CD4-positive, alpha-beta T cell (primary cell): ENCODE measurements at regions not wholly inside any gene's neighbourhood (a gene's known extent, or its start where the extent isn't known, plus 50 kb on each side); places are given as distances from the start of the nearest gene placed in this dataset.

Experiments
- ATAC-seq: fragments of 200-7000 bp; cut with Tn5 transposase; one replicate; pipeline ENCODE4 v1.10.0; 2022; ENCODE audit warnings: mild to moderate bottlenecking; ENCODE audit not compliant: poor library complexity
- CTCF ChIA-PET: fragments of 350-600 bp; sonication (Branson Sonifier 250); formaldehyde crosslinking; loops from one replicate; lab custom pipeline; 2021; ENCODE audit warnings: antibody characterized with exemption, inconsistent platforms; lab: Charles Lee
- POLR2A ChIA-PET: fragments of 350-600 bp; sonication (Branson Sonifier 250); formaldehyde crosslinking; loops from one replicate; lab custom pipeline; 2021; ENCODE audit warnings: antibody characterized with exemption, inconsistent platforms; lab: Charles Lee
- DNase-seq, 14 experiments: peaks; one replicate each; pipeline ENCODE4 v3.0.0-alpha.2; 2013 to 2020; ENCODE audit warnings: mixed read lengths in 2 of 14
- H3K27ac ChIP-seq, 2 donors: one replicate each; pipeline versions ENCODE4 v1.5.1 to v1.7.0; 2013; ENCODE audit warnings: low read length in 2 of 2, low read depth in 1 of 2, mild to moderate bottlenecking in 1 of 2
- H3K27me3 ChIP-seq, 2 experiments: 1 replicate in 1 of 2; 2 replicates in 1 of 2; pipeline versions ENCODE4 v1.6.1 to v1.7.0; 2013; ENCODE audit warnings: low read length in 2 of 2, control low read depth in 1 of 2, mild to moderate bottlenecking in 1 of 2, moderate library complexity in 1 of 2; ENCODE audit not compliant: insufficient read depth in 2 of 2, control insufficient read depth in 1 of 2
- H3K36me3 ChIP-seq: one replicate; pipeline ENCODE4 v1.6.1; 2013; ENCODE audit warnings: low read length, control low read depth; ENCODE audit not compliant: insufficient read depth
- H3K4me1 ChIP-seq: one replicate; pipeline ENCODE4 v1.6.1; 2013; ENCODE audit warnings: low read length, control low read depth; ENCODE audit not compliant: insufficient read depth
- H3K4me3 ChIP-seq: one replicate; pipeline ENCODE4 v1.5.1; 2013; ENCODE audit warnings: mild to moderate bottlenecking, low read length, moderate library complexity
- H3K9me3 ChIP-seq, 2 experiments: 1 replicate in 1 of 2; 2 replicates in 1 of 2; pipeline versions ENCODE4 v1.6.1 to v1.7.0; 2013; ENCODE audit warnings: low read length in 2 of 2, mild to moderate bottlenecking in 2 of 2, control low read depth in 1 of 2, moderate library complexity in 1 of 2; ENCODE audit not compliant: control insufficient read depth in 1 of 2, insufficient read depth in 1 of 2
- H3K27ac Mint-ChIP-seq: one replicate; pipeline ENCODE4 v1.8.0; 2020; ENCODE audit warnings: mixed read lengths
- H3K27me3 Mint-ChIP-seq: one replicate; pipeline ENCODE4 v1.8.0; 2021; ENCODE audit warnings: mixed read lengths
- H3K36me3 Mint-ChIP-seq: one replicate; pipeline ENCODE4 v1.8.0; 2021; ENCODE audit warnings: low read depth, mixed read lengths
- H3K4me1 Mint-ChIP-seq: one replicate; pipeline ENCODE4 v1.8.0; 2021; ENCODE audit warnings: low read depth, mixed read lengths
- H3K4me3 Mint-ChIP-seq: one replicate; pipeline ENCODE4 v1.8.0; 2020; ENCODE audit warnings: mild to moderate bottlenecking, mixed read lengths
- H3K9me3 Mint-ChIP-seq: one replicate; pipeline ENCODE4 v1.8.0; 2020; ENCODE audit warnings: mixed read lengths
- CTCF ChIP-seq: fragments of 200-600 bp; IDR thresholded peaks from one replicate; pipeline ENCODE4 v1.8.0; 2022; ENCODE audit warnings: antibody characterized with exemption, mild to moderate bottlenecking
- intact Hi-C, 2 experiments: fragments of 100-400 bp; cut with DNase I in 1 of 2; cut with micrococcal nuclease in 1 of 2; formaldehyde crosslinking; loops; one replicate each; pipeline versions ENCODE4 v1.15.1 to v1.9.0; 2023 to 2025; cut with DNase I, micrococcal nuclease

GRCh38 chr22:47282366-47282765 is 519.9 kb downstream of the TBC1D22A start:
- Mint-ChIP-seq H3K36me3 (no peaks in the 10 kb centered on the region), H3K27ac (no peak overlapping the region), H3K4me3 (no peak overlapping the region), H3K27me3 (no peaks in the 10 kb centered on the region), H3K9me3 (no peaks in the 10 kb centered on the region), H3K4me1 (no peaks in the 10 kb centered on the region)
- no peak for TF ChIP-seq CTCF
- POLR2A ChIA-PET, result no interaction called here
- H3K4me3 ChIP-seq, result no peak overlapping the region
- no peaks in the 10 kb centered on the region for H3K4me1 ChIP-seq
- H3K27ac ChIP-seq, result no peak overlapping the region
- ATAC-seq (no peak), DNase-seq (no peak)
- CTCF ChIA-PET, result no interaction called here
- H3K27me3 ChIP-seq, result peaks cover 0 to 2% of the 10 kb centered on the region in 2 experiments
- H3K9me3 ChIP-seq, result peaks cover 0 to 13% of the 10 kb centered on the region in 2 experiments
- intact Hi-C loops, result no loop called here
- no peaks in the 10 kb centered on the region for H3K36me3 ChIP-seq

- no peak for DNase-seq
- Histone ChIP-seq H3K36me3 (no peaks in the 10 kb centered on the region), H3K4me3 (no peak overlapping the region), H3K4me1 (no peaks in the 10 kb centered on the region), H3K27ac (no peak overlapping the region), H3K27me3 (peaks cover 0 to 2% of the 10 kb centered on the region in 2 experiments), H3K9me3 (peaks cover 0 to 13% of the 10 kb centered on the region in 2 experiments)
- Mint-ChIP-seq H3K9me3 (no peaks in the 10 kb centered on the region), H3K36me3 (no peaks in the 10 kb centered on the region), H3K27ac (no peak overlapping the region), H3K4me3 (no peak overlapping the region), H3K27me3 (no peaks in the 10 kb centered on the region), H3K4me1 (no peaks in the 10 kb centered on the region)
- intact Hi-C loops, result no loop called here
- ChIA-PET POLR2A (no interaction called here), CTCF (no interaction called here)
- TF ChIP-seq CTCF, result no peak
- no peak for ATAC-seq
Observed at GRCh38 chr22:47281126-47282106, 519.0 kb downstream of the TBC1D22A start.

DNA sequence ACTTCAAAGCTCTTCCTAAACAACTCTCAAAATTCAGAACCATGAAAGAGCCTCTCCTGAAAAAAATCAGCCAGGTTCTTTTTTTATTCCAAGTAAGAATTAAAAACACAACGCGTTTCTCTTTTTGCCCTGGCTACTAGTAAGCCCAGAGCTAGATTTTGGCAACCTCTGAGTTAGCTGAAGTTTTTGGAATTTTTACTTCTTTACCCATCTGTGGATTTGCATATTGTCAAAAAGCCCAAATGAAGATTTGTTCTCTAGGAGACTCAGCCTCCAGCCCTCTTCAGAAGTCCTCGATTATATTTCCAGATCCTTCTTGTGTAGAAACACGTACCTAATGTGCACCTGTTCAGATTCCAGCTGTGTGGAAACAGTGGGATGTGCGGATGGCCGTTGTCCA is 517.9 kb downstream of the TBC1D22A start:
- no peaks in the 10 kb centered on the region for H3K36me3 Mint-ChIP-seq
- H3K27ac Mint-ChIP-seq, result no peak overlapping the region
- intact Hi-C loops, result no loop called here
- no peaks in the 10 kb centered on the region for H3K36me3 ChIP-seq
- peaks cover 0 to 13% of the 10 kb centered on the region in 2 experiments for H3K9me3 ChIP-seq
- ChIA-PET CTCF (no interaction called here), POLR2A (no interaction called here)
- H3K4me1 Mint-ChIP-seq, result no peaks in the 10 kb centered on the region
- no peak overlapping the region for H3K4me3 Mint-ChIP-seq
- ATAC-seq (no peak), DNase-seq (no peak)
- H3K4me1 ChIP-seq, result no peaks in the 10 kb centered on the region
- H3K27me3 Mint-ChIP-seq, result no peaks in the 10 kb centered on the region
- no peak for TF ChIP-seq CTCF
- H3K27me3 ChIP-seq, result peaks cover 0 to 2% of the 10 kb centered on the region in 2 experiments
- no peak overlapping the region for H3K27ac ChIP-seq
- no peak overlapping the region for H3K4me3 ChIP-seq
- no peaks in the 10 kb centered on the region for H3K9me3 Mint-ChIP-seq
